22Rv1 (cell line): ENCODE measurements at regions not wholly inside any gene's neighbourhood (a gene's known extent, or its start where the extent isn't known, plus 50 kb on each side); places are given as distances from the start of the nearest gene placed in this dataset.

Source experiments
- CTCF ChIP-seq: fragments of 450-650 bp; IDR thresholded peaks from 2 replicates; pipeline ENCODE4 v1.5.1; 2017; ENCODE audit warnings: mild to moderate bottlenecking
- ZFX ChIP-seq: fragments of 450-650 bp; IDR thresholded peaks from 2 replicates; pipeline ENCODE4 v1.6.1; 2017; ENCODE audit warnings: antibody characterized with exemption, borderline replicate concordance

- TF ChIP-seq ZFX (no peak), CTCF (no peak)
Measured at GRCh38 chr7:25804154-25804553, 347.8 kb upstream of the NFE2L3 start.
